ENCODE measurements at regions not wholly inside any gene's neighbourhood (a gene's known extent, or its start where the extent isn't known, plus 50 kb on each side); places are given as distances from the start of the nearest gene placed in this dataset.

DNA sequence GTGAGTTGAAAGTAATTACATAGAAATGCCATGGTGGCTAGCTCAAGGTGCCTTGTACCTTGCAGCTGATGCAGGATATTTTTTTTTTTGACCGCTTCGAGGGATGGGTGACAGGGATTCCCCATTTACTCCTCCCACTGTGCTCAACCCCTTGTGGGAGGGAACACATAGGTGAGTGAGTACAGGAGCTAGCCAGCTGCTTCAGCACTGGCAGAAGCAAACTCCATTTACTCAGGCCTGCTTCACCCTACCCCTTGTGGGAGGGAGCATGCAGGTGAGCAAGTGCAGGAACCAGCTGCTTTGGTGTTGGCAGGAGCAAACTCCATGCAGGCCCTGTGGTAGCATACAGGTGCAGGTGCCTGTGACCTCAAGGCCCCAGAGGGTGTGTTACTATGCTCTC is 330.1 kb downstream of the TDRD3 start:
- intact Hi-C loops (cut with DNase I) = no loop called here
- Histone ChIP-seq H3K27me3 (no peaks in the 10 kb centered on the region), H3K4me1 (no peaks in the 10 kb centered on the region), H3K36me3 (no peaks in the 10 kb centered on the region), H3K27ac (no peak overlapping the region), H3K9me3 (no peaks in the 10 kb centered on the region), H3K4me3 (no peak overlapping the region)
- WGBS, 4 donors = 84 to 96% (median 93%) methylated on average over 2 of the region's 2 CpGs
- DNase-seq (no peak), ATAC-seq (no peak)
- TF ChIP-seq POLR2A (IDR thresholded peaks at IDR 0.05) = no peak
- TF ChIP-seq, protein P1, sequence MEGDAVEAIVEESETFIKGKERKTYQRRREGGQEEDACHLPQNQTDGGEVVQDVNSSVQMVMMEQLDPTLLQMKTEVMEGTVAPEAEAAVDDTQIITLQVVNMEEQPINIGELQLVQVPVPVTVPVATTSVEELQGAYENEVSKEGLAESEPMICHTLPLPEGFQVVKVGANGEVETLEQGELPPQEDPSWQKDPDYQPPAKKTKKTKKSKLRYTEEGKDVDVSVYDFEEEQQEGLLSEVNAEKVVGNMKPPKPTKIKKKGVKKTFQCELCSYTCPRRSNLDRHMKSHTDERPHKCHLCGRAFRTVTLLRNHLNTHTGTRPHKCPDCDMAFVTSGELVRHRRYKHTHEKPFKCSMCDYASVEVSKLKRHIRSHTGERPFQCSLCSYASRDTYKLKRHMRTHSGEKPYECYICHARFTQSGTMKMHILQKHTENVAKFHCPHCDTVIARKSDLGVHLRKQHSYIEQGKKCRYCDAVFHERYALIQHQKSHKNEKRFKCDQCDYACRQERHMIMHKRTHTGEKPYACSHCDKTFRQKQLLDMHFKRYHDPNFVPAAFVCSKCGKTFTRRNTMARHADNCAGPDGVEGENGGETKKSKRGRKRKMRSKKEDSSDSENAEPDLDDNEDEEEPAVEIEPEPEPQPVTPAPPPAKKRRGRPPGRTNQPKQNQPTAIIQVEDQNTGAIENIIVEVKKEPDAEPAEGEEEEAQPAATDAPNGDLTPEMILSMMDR (IDR thresholded peaks at IDR 0.05) = no peak

DNA sequence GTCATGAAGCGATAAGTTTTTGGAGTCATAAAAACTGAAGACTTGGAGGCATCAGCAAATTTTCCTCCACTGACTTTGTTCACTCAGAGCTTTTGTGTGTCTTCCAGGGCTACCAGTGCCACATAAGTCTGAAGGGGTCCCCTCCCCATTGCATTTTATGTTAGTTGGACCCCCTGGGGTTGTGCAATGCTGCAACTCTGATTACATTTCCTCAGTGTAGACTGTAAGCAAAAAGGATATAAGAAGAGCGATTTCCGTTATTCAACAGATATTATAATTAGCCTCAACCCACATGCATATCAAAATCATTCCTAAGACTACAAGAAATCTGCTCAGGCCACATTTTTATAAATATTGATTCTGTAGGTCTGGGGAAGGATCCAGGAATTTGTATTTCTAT is 324.0 kb downstream of the TDRD3 start:
- no peak for ATAC-seq
- H3K9me3 ChIP-seq = no peaks in the 10 kb centered on the region
- intact Hi-C loops (cut with DNase I) = no loop called here

DNA sequence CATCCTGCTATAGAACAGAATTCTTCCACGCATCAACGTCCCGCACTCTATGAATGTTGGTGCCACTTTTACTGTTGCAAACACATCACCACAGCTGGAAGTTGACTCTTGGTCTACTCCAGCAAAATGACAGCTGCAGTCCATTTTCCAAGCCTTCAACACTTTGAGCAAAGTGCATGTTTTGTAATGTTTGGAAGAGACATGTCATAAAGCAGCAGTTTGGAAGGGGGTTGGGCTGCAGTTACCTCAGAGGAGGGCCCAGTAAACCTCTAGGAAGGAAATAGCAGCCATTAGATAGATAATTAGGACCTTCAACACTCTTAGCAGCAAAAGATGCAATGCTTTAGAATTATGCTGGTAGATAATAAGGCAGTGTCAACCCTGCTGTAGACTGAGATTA is 323.6 kb downstream of the TDRD3 start:
- H3K36me3 ChIP-seq = no peaks in the 10 kb centered on the region
- no peaks in the 10 kb centered on the region for H3K9me3 ChIP-seq
- no peaks in the 10 kb centered on the region for H3K4me1 ChIP-seq
- H3K27me3 ChIP-seq = no peaks in the 10 kb centered on the region
- TF ChIP-seq POLR2A (IDR thresholded peaks at IDR 0.05) = no peak
- TF ChIP-seq, protein P1 (IDR thresholded peaks at IDR 0.05) = no peak
- no peak overlapping the region for H3K27ac ChIP-seq
- DNase-seq (peak in 1 of 5 donors; percentile 31), ATAC-seq (peak in 1 of 4 donors; percentile 41)
- intact Hi-C loops (cut with DNase I) = no loop called here
- no peak overlapping the region for H3K4me3 ChIP-seq
- WGBS, 4 donors = 58 to 75% (median 73%) methylated on average over 3 of the region's 3 CpGs

More for the DNA sequence above, 324.0 kb downstream of the TDRD3 start:
- Histone ChIP-seq H3K27ac (no peak overlapping the region), H3K4me3 (no peak overlapping the region), H3K27me3 (no peaks in the 10 kb centered on the region), H3K36me3 (no peaks in the 10 kb centered on the region), H3K4me1 (no peaks in the 10 kb centered on the region)
- no peak for DNase-seq
- 75 to 83% (median 81%) methylated on average over 3 of the region's 3 CpGs for WGBS, 4 donors
- TF ChIP-seq, protein P1 (IDR thresholded peaks at IDR 0.05) = no peak
- no peak for TF ChIP-seq POLR2A (IDR thresholded peaks at IDR 0.05)

DNA sequence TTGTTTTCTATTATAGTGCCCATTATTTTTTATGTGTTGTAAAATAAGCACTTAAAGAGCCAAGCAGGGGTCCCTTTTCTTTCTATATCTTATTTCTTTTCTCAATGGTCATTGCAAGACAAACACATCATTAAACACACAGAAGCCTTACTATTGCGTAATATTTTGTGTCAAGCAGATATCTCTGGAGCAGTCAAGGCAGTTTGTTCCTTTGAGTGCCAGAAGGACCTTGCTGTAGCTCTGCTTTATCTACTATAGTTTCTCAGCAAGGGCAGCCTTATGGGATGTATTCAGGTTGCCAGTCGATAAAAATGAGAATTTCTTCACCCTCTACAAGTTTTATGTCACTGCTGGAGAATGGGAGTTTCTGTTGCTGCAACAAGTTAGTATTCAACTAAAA is 319.3 kb downstream of the TDRD3 start:
- 59 to 71% (median 65%) methylated on average over 2 of the region's 2 CpGs for WGBS, 4 donors
- Histone ChIP-seq H3K36me3 (no peaks in the 10 kb centered on the region), H3K4me1 (no peaks in the 10 kb centered on the region), H3K27me3 (no peaks in the 10 kb centered on the region), H3K9me3 (no peaks in the 10 kb centered on the region), H3K27ac (no peak overlapping the region), H3K4me3 (no peak overlapping the region)
- TF ChIP-seq, protein P1 (IDR thresholded peaks at IDR 0.05) = no peak
- TF ChIP-seq POLR2A (IDR thresholded peaks at IDR 0.05) = no peak
- intact Hi-C loops (cut with DNase I) = no loop called here
- DNase-seq = no peak
- no peak for ATAC-seq

Data from heart left ventricle (tissue), 16 donors.